ENCODE measurements at regions not wholly inside any gene's neighbourhood (a gene's known extent, or its start where the extent isn't known, plus 50 kb on each side); places are given as distances from the start of the nearest gene placed in this dataset.
"Not testable (repeated sequence)": the region's sequence is repeated elsewhere in the genome, so short reads cannot be mapped to it uniquely, and the experiment has no call there.

DNA sequence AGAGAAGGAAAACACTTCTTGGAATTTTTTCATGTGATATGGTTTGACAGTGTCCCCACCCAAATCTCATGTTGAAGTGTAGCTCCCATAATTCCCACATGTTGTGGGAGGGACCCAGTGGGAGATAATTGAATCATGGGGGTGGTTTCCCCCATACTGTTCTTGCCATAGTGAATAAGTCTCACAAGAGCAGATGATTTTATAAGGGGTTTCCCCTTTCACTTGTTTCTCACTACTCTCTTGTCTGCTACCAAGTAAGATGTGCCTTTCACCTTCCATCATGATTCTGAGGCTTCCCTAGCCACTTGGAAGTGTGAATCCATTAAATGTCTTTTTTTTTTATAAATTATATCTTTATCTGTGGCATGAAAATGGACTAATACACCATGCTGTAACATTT lies 250.7 kb downstream of the LPIN1 start:
- no peak for DNase-seq

DNA sequence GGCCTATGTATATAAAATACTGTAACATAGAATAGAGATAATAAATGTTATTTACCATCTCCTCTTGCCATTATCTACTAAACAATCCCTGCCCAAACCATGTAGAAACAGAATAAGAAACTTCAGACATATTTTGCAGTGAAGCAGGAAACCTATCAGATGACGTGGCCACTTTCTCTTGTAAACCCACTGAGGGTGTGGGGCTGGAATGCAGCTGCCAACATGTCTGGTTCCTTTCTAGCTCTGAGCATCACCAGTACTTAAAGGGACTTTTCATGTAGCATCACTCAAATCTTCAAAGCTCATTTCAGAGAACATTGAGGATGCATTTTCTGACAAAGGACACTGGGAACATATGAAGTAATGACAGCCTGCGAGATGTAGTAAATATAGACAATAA lies 251.8 kb downstream of the LPIN1 start:
- DNase-seq: no peak

DNA sequence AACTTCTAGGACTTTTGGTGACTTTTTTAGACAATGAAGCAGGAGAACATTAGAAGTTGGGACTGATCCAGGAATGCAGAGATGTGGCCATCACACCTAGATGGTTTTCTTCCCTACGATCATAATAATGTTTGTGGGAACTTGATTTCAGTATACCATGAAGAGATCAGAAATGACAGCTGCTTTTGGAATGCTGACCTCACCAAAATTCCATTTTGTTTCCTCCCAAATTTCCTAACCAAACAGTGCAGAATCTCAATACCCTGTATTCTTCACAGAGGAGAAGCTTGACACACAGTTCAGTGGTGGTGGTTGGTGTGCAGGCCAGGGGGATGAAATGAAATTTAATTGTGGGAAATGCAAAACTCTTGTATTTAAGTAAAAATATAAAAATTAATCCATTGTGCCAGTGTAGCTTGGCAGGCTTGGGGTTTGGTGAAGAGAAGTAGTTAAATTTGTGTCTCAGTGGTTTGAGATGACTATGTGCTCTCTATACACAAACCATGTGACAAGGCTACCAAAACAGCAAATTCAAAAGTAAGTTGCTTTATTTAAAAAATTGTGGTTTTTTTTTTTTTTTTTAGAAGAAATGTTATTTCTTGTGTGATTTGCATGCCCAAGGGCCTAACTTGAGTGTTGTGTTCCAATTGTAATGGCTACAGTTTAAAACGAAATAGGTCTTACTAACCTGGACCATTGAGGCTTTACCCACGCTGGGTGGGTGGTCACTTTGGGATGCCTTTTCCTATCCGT lies 252.4 kb downstream of the LPIN1 start:
- no peak for DNase-seq

GRCh38 chr2:12001621-12002020 lies 255.2 kb downstream of the LPIN1 start:
- no peak for DNase-seq

DNA sequence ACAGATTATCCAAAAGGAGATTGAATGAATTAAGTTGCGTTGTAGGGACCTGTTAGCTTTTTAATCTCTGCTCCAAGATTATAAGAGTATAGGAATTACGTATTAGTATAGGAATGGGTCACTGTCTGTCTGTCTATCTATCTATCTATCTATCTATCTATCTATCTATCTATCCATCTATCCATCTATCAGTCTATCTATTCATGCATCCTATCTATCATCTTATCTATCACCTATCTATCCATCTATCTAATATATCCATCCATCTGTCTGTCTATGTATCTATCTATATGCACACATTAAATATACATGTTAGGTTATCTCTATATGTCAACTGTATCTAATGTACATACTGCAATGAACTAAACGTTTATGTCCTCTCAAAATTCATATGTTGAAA lies 255.8 kb downstream of the LPIN1 start:
- DNase-seq: no peak

DNA sequence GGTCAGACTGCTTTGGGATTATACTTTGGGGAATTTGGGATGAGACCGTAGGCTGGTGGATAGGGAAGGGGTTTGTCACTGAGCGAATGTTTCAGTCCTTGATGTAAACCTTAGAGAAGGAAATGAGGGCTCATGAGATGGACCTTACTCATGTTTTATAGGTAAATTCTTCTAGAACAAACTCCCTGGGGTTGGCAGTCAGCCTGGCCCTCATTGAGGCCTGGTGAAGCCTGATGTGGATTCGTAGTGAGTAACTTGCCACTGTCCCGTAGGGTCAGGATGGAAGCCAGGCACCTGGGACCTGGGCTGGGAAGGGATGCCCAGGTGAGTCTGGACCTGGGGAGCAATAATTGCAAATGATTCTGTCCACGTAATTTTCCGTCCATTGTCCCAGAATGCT lies 258.3 kb downstream of the LPIN1 start:
- DNase-seq: no peak

- peak; percentile 54 for DNase-seq
These were observed 259.7 kb downstream of the LPIN1 start for GRCh38 chr2:12005886-12006681.

- DNase-seq: no peak
These were observed 260.4 kb downstream of the LPIN1 start for GRCh38 chr2:12006850-12007249.

DNA sequence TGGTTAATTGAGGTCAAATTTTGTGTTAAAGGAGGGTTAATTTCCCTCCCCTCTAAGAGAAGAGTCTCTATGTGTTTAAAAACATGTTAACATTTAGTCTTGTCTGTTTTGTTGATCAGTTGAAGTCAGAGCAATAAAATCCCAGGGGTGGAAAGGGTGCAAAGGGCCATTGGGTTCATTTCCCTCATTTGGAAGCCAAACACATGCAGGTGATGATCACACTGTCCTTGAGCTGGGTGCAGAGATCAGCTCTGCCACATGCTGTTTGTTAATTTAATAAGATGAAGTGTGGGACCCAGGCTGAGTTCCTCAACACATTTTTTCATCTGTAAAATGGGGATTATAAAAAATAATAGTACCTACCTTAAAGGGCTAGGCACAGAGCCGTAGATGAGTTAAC lies 260.9 kb downstream of the LPIN1 start:
- no peak for DNase-seq

GRCh38 chr2:12008425-12009061 lies 262.1 kb downstream of the LPIN1 start:
- DNase-seq: no peak

DNA sequence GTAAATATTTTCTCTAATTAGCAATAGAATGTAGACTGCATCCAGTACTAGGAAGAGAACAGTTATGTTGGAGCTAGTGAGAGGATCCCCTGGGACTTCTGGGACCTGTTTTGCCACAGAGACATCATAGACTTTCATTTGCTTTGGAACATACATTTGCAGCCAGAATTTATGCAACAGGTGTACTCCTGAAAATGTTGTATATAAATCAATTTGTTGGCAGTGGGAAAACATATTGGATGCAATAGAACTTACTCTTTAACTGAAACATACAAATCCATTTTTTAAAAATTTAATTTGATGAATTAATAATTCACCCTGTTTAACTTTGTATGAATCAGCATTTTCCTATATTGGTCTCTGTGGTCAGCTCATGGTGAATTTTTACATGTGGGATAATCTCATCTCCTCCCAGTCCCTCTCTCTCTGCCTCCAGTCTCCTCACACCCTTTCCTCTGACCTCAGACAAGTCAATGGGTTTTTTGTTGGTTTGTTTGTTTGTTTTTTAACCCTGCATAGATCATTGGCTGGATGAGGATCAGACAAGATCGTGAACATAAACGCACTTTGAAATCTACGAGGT lies 263.0 kb downstream of the LPIN1 start:
- no peak for DNase-seq

GRCh38 chr2:12010059-12010458 lies 263.6 kb downstream of the LPIN1 start:
- no peak for DNase-seq

DNA sequence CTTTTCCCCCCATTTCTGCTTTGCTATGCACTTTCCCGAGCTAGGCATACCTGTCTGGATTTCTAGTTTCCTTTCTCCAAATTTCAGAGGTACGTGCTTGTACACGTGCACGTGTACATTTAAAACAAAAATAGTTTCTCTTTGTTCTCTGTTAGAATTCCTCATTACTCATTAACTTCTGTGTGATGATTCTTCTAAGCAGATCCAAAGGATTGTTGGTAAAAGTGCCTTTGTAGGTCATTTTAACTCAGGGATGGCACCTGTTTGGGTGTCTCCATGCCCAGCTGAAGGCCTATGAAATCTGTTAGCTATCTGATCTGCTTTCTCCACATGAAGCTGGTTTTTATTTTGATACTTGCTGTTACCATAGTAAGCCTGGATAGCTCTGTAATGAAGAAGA lies 264.3 kb downstream of the LPIN1 start:
- DNase-seq: no peak

GRCh38 chr2:12014088-12014960 lies 267.9 kb downstream of the LPIN1 start:
- DNase-seq: no peak

GRCh38 chr2:12017499-12018157 lies 271.2 kb downstream of the LPIN1 start:
- DNase-seq: no peak

GRCh38 chr2:12018726-12019125 lies 272.3 kb downstream of the LPIN1 start:
- DNase-seq: not testable (repeated sequence)

GRCh38 chr2:12020833-12021469 lies 274.5 kb downstream of the LPIN1 start:
- DNase-seq: no peak

DNA sequence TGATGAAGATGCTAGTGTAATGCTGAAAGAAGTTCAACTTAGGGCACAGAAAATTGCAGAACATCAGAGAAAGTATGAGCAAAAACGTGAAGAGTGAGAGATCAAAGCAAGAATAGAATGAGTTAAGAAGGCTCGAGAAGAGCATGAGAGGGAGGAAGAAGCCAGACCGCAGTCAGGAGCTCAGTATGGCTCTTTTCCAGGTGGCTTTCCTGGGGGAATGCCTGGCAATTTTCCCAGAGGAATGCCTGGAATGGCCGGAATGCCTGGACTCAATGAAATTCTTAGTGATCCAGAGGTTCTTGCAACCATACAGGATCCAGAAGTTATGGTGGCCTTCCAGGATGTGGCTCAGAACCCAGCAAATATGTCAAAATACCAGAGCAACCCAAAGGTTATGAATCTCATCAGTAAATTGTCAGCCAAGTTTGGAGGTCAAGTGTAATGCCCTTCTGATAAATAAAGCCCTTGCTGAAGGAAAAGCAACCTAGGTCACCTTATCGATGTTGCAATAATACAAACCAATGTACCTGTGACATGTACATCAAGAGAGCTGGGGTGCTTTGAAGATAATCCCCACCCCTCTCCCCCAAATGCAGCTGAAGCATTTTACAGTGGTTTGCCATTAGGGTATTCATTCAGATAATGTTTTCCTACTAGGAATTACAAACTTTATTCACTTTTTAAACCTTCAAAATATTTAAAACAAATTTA lies 277.9 kb downstream of the LPIN1 start:
- DNase-seq: not testable (repeated sequence)

DNA sequence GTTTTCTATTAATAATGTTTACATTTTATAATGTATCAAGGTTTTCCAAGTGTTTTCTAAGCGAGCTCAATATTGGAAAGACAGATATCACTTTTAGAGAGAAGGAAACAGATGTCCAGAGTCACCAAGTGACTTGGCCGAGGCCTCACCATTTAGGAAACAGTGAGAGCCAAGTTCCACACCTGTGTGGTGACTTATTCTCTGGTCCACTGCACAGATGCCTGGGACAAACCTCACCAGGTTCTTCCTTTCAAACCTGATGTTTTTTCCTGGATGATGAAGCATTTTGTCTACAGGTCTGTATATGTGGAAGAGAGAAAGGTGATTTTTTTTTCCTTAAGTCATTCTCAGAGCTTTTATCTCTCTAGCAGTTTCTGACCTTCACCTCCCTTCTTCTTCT lies 280.7 kb downstream of the LPIN1 start:
- no peak for DNase-seq

GRCh38 chr2:12031866-12032265 lies 285.4 kb downstream of the LPIN1 start:
- DNase-seq: no peak

- no peak for DNase-seq
These were observed 286.0 kb downstream of the LPIN1 start for GRCh38 chr2:12032398-12032797.

Measured in activated CD8-positive, alpha-beta memory T cell treated with anti-CD3 and anti-CD28 coated beads, Interleukin-2, amount 50 U/mL, for 4 hours (primary cell).